8988T (cell line): ENCODE measurements at regions not wholly inside any gene's neighbourhood (a gene's known extent, or its start where the extent isn't known, plus 50 kb on each side); places are given as distances from the start of the nearest gene placed in this dataset.

Experiments
- DNase-seq: peaks from one replicate; pipeline ENCODE4 v3.0.0; 2011

GRCh38 chr1:208741296-208741695, 497.1 kb upstream of the PLXNA2 start:
- no peak for DNase-seq

GRCh38 chr1:208743361-208743760, 499.2 kb upstream of the PLXNA2 start:
- no peak for DNase-seq

- no peak for DNase-seq
Measured at GRCh38 chr1:208747979-208748378, 503.8 kb upstream of the PLXNA2 start.

DNA sequence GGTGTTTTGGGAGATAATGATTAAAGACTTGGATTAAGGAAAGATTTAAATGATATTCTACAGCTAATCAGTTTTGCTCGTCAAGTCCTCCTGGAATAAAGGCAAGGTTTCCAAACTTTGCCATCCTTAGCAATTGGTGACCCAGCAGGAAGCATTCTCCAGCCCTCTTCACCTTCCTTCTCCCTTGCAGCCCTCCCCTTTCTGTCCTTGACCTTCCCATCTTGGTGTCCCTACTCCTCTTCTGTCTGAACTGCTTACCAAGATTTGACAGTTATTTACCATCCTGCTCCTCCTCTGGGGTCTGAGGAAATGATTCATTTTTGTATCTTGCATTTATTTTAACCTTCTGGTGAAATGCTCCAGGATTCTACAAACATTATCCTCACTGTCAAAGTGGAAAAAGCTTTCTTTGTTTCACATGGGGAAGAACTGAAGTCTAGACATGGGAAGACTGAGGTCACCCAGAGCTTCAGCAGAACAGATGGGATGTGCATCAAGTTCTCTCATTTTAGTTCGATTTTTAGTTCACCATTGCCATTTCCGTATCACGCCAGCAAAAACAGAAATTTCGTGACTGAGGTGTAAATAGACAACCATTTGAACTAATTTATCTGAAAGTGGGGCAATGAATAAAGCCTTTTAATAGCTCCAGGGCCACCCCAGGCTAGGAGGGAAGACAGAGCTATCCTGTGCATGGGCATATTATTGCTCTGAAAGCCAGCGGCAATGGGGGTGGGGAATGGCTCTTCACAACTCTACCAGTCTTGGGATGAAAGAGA, 504.4 kb upstream of the PLXNA2 start:
- DNase-seq: no peak

DNA sequence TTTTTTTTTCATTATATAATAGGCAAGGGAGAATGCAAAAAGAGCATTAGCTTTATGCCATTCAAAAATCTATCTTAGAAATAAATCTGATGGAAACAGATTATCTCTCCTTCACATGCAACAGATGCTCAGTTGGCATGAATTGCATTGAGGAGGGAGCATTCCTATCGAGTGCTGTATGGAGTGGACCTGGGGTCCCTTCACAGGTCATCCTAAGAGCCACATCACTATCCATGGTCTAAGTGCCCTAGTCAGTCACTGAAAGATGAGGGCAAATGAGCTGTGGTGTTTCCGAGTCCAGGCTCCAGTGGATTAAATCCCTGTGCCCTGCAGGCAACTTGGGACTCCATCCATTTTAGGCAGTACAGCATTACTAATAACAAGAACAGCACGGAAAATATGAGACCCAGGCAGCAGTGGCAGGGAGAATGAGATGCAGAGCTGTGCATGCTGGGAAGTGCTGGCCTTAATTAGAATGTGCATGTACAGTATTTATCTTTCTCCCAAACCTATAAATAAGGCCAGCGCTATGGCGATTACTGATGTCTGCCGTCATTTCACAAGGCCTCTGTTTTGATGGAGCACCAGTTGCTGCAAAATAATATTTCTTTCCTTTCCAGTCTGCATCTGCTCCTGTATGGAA, 512.3 kb upstream of the PLXNA2 start:
- DNase-seq: no peak

DNA sequence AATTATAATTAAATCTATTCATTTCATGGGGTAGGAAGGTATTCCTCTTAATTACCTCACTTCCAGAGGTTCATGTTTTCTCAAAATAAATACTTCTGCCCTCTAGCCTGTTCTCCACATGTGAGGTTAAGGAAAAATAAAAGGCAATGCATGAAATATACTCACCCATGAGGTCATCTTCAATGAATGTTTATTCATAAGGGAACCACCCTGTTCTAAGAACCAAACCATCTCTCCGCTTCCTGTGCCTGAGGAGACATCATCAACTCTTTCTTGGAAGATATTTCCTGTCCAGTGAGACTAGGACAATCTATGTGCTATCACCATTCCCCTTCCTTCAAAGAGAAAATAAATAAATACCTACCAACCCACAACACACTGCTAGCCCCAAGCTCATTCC, 513.7 kb upstream of the PLXNA2 start:
- no peak for DNase-seq

DNA sequence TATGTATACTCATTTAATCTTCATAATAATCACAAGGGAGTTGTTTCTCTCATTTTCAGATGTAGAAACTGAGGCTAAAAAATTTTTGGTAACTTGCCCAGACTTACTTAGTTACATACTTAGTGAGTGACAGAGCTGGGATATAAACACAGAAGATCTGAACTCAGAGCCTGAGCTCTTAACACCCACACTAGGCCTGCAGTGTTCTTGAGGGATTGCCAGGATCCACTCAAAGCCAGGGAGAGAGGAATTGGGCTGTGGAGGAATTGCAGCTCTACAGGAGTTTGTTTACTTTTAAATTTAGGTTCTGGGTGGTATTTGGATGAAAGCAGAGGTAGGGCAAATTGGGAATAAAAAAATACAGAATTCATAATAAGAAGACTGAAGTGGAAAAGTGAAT, 515.1 kb upstream of the PLXNA2 start:
- no peak for DNase-seq

- no peak for DNase-seq
Measured at GRCh38 chr1:208763971-208764370, 519.8 kb upstream of the PLXNA2 start.

GRCh38 chr1:208766832-208767231, 522.6 kb upstream of the PLXNA2 start:
- no peak for DNase-seq

- DNase-seq: no peak
Measured at GRCh38 chr1:208767816-208768215, 523.6 kb upstream of the PLXNA2 start.

DNA sequence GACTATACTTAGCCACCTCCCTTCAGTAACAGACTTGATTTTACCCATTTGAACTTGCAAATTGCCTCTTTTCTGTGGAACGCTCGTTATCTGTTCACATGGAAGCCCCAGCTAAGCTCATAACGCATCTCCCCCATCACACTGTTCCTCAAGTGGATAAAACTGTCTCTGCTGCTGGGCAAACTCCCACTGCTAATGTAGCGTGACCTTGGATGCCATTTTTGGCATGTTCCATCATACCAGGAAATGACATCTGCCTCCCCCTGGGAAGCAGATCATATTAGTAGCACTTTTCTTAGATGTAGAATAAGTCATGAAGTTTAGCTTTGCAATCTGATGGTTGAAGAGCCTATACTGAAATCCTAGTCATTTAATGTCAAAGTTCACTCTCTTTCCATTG, 528.7 kb upstream of the PLXNA2 start:
- DNase-seq: no peak

GRCh38 chr1:208775841-208776240, 531.7 kb upstream of the PLXNA2 start:
- no peak for DNase-seq

DNA sequence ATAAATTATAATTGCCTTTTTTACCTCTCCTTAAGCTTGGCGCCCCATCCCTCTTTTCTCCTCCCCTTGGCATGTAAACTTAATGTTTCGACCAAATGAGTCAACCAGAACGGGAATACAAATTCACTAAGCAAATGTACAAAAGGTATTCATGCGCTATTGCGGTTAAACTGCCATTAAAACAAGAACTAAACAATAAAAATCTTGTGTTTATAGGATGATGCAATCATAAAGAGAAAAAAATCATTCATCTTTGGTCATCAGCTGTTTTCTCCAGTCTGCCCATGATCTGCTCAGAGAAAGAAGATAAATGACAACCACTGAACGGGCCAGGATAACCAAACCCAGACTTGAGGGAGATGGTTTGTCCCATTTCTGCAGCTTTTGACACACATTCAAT, 534.2 kb upstream of the PLXNA2 start:
- no peak for DNase-seq

DNA sequence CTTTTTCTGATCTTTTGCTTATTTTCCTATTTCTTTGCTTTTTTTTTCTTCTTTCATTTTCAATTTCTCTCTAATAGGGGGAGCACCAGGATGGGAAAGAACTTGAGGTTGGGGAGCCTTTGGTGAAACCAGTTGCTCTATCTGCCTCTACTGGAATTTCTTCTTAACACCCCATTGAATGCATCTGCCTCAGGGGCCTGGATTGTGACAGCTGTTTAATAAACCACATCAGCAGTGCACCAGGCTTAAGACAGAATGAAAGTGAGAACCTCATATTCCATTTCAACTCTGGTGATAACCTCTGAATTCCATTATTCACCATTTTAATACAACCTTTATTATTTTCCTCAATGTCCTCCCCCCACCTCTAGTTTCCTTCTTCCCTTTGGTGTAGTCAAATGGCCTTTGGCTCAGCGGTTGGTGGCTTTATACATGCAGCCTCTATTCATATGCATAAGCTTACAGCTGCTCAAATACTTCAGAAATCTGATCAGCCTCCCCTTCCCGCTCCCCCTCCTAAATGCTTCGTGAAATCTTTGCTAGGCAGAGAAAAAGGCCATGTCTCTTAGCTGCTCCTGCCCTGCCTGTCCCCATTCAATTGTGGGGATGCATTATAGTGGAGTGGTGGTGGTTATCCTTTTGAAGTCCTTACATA, 537.3 kb upstream of the PLXNA2 start:
- no peak for DNase-seq

GRCh38 chr1:208782186-208782585, 538.0 kb upstream of the PLXNA2 start:
- no peak for DNase-seq

- DNase-seq: no peak
Measured at GRCh38 chr1:208785629-208786028, 541.4 kb upstream of the PLXNA2 start.

DNA sequence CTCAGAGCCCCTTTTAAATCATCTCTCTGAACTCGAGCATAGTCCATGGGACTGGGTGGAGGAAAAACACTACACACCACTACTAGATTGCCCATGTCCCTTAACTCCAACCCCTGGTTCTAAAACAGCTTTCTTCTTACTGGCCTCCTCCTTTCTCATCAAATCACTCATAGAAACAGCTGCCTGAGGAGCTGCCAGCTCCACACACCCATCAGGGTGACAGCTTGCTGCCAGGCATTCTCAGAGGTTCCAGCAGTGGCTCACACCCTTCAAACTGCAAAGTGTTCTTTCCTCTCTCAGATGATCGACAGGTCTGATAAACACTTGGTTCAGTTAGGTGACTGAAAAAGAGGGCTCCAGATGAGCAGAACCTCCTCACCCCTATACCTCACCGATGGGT, 543.0 kb upstream of the PLXNA2 start:
- no peak for DNase-seq

DNA sequence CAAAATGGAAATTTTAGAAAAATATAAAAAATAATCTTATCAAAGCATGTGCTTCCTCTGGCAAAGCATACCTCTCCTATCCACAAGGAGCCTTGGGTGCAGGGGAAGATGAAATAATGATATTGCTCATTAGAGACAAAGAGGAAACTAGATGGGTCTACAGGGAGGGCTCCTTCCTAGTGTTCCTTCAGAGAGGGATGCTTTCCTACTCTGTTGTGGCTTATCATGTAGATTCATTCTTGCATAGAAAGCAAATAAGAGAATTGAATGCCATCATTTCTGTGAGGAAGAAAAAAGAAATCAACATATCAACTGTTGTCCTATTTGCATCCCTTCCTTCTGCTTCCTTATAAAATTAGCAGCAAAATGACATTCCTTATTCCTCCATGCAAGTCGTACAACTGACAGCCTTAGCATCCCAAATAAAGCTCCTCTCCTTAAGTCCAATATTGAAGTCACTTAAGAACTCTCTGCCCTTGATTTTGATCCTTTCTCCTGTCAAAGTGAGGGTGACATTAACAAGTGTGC, 543.9 kb upstream of the PLXNA2 start:
- no peak for DNase-seq

DNA sequence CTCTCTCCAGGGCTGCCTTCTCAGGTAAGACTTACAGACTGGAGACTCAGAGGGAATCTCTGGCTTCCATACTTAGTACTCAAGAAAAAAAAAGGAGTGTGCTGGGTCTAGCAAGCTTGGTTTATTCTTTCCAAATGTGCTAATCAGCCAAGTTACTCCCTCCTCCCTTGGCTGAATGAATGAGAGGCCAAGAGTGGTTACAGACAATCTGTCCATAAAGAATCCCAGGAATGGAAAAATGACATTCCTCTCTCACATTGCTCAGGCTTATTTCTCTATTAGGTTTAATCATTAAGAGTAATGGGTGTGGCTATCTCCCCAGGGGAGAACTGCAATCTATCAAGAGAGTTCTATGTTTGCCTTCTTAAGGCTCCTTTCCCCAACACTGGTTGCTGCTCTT, 547.3 kb upstream of the PLXNA2 start:
- no peak for DNase-seq

DNA sequence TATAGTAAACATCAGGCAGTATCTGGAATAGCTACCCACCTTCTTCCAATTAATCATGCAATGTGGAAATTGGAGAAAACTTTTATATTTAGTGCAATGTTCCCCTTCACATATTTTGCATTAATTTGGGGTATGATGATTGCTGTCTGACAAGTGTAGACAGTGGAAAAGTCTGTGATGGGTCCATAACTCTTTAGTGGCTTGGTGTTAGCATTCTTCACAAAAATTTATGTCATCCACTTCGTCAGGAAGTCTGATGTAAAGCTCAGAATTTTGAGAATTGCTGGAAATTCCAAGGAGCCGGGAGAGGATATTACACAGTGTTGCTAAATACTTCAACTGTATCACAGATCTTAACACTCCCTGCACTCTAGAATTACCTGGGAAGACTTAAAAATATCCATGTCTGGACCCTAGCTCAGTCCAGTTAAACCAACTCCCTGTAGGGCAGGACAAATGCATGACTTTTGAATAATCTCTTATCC, 549.7 kb upstream of the PLXNA2 start:
- no peak for DNase-seq

DNA sequence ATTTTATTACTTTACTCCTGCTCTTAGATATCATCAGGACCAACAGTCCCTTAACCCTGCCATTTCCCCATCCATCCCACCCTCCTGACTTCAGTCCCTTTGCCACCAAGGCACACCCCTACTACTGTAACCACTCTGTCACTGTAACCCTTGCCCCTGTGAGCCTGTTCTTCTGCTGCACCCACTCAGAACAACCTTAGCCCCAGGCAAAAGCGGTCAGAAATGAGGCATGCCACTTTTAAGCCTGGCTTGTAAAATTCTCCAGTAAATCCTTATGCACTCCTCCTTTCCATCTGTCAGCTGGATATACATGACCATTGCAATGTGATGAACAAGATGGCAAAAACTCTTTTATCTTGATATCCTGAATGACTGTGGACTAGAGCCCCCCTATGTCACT, 555.0 kb upstream of the PLXNA2 start:
- DNase-seq: no peak

DNA sequence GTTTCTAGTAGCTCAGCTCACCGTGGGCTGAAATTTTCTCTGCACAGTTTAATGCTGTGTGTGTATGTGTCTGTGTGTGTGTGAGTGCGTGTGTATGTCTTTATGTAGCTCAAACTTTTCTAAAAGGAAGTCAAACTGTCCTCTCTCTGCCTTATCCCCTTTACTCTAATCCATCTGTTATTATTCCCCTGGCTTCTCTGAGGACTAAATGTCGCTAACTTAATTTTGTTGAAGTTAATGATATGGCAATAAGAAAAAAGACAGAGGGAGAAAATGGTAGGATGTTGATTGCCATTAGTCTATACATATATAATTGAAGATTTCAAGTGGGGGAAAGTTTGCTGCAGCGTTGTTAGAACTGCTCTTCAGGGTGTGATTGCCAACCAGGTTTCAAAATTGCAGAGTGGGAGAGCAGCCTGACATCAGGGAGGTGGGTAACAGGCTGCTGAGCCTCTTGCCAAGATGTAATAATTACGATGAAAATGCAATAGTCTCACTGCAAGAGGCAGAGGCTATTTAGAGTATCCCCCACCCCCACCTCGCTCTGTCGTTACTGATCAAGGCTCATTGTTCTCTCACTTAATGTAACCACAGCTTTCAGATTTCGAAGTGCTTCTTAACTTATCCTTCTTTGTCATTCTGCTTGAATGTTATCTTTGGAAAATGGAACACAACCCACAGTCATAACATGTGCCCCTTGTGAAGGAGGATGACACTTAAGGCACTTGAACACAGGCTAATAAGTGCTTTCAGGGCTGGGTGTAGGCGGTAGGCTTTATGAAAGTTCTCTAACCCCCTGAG, 559.0 kb upstream of the PLXNA2 start:
- DNase-seq: no peak
